NCI-H82 treated with DMSO at 0.1 percent for 48 hours (cell line): ENCODE measurements at regions not wholly inside any gene's neighbourhood (a gene's known extent, or its start where the extent isn't known, plus 50 kb on each side); places are given as distances from the start of the nearest gene placed in this dataset.
"Not testable (repeated sequence)": the region's sequence is repeated elsewhere in the genome, so short reads cannot be mapped to it uniquely, and the experiment has no call there.

Experiments used
- DNase-seq: peaks from one replicate; lab custom pipeline; 2025; ENCODE audit not compliant: unreplicated experiment; lab: John Stamatoyannopoulos, UW

DNA sequence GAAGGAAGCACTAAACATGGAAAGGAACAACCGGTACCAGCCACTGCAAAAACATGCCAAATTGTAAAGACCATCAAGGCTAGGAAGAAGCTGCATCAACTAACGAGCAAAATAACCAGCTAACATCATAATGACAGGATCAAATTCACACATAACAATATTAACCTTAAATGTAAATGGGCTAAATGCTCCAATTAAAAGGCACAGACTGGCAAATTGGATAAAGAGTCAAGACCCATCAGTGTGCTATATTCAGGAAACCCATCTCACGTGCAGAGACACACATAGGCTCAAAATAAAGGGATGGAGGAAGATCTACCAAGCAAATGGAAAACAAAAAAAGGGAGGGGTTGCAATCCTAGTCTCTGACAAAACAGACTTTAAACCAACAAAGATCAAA lies 126.3 kb upstream of the CAV2 start:
- DNase-seq: not testable (repeated sequence)

DNA sequence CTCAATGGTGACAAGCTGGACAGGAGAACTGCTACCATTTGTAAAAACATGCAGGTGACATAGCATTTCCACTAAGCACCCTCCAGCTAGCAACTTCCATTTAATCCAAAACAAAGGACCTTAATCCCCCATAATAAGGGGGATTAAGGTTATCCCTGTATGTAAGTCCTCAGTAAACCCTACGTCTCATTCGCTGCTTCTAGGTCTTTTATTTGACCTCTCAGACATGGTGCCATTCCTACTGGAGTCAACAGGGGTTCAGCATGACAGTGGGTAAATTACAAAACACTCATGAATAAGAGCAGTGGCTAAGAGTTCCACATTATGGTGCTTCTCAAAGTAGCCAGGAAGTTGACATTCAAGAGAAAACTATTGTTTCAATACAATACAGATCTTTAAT lies 121.8 kb upstream of the CAV2 start:
- DNase-seq: peak; percentile 70

DNA sequence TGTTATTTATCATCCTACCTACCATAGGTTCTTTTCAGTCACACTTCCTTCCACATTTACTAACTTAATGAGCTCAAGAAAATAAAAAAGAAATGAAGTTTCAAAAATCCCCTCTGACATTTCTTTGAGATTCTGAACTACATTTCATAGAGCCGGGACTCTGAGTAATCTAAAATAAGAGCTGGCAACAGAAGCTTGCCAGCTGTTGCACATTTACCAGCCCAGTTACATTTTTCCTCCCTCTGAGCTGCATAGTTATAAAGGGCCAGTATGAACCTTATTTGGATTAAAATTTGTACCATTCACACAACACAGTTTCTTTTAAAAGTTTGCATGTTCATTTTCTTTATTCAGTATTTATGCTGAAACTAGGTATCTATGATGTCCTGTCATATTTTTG lies 119.5 kb upstream of the CAV2 start:
- DNase-seq: no peak

DNA sequence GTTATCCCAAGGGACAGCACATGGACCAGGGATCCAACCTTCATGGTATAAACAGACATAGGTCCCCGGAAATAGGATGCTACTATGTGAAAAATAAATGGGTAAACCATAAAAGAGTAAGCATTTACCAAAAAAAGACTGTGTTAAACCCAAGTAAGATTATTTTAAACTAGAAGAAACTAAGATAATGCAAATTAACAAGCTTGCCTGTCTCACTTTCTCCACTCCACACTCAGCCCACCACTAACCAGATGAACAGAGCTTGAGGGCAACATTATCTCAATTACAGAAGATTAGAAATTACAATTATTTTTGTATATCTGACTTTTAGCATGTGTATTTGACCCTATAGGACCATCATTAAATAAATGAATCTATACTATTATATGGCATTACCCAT lies 117.2 kb upstream of the CAV2 start:
- no peak for DNase-seq

GRCh38 chr7:116384936-116385635 lies 114.5 kb upstream of the CAV2 start:
- DNase-seq: no peak

DNA sequence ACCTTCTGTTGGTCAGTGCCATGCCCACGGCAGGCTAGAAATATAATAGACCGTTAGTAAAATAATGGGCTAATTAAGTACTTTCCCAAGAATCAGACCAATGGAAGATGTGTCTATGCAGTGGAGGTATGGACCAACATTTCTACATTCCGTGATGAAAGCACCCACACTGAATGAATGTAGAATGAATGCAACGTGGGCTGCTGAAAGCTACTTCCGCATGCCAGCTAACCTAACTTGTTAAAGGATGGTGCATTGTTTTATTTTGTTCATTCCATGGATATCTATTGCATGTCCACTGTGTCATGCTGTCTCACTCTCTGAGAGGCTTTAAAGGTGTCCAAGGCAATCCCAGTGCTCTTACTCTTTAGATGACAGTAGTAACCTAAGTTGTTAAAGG lies 112.9 kb upstream of the CAV2 start:
- DNase-seq: no peak

DNA sequence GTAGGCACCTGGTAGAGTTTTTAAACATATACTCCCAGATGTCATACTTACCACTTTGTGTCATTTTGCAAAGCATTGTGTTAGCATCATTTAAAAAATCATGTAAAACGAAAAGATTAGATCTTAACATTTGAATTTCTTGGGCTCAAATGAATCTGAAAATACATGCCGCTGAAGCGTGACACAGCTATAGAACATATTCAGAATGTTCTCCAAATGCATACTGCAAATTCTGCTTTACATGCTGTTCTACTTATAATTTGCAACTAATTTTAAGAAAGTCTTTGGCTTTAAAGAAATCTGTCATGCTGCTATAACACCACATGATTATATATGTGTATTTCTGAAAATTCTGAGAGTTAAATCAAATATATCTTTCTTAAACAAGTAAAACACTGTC lies 109.2 kb upstream of the CAV2 start:
- DNase-seq: no peak

- no peak for DNase-seq
These were observed 106.7 kb upstream of the CAV2 start for GRCh38 chr7:116392806-116393205.

DNA sequence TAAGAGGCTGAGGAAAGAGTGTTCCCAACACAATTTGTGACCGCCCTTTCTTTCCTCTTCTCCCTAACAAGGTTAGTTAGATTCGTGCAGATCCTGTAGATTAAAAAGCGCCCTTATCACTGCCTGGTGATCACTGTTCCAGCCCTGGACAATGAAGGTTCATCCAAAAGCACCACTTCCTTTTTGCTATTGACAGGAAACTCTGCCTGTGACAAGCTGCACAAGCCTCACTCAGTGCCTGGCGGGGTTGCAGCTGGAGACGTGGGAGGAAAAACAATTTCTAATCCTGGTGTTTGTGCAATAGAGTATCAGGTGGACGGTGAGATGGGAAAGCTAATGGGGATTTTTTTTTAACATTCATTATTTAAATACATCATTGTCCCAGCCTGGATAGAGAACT lies 105.9 kb upstream of the CAV2 start:
- DNase-seq: no peak

DNA sequence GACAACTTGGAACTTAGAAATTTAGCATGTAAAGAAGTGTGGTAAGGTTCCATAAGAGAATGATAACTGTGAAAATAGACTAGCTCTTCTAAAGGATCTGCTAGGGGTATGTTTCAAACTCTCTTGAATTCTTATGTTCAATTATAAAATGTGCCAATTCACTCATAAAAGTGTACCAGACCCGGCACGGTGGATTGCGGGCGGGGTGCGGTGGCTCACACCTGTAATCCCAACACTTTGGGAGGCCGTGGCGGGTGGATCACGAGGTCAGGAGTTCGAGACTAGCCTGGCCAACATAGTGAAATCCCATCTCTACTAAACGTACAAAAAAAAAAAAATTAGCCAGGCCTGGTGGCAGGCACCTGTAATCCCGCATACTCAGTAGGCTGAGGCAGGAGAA lies 105.4 kb upstream of the CAV2 start:
- no peak for DNase-seq

- no peak for DNase-seq
These were observed 104.3 kb upstream of the CAV2 start for GRCh38 chr7:116395141-116395791.

GRCh38 chr7:116398672-116399071 lies 100.9 kb upstream of the CAV2 start:
- no peak for DNase-seq

DNA sequence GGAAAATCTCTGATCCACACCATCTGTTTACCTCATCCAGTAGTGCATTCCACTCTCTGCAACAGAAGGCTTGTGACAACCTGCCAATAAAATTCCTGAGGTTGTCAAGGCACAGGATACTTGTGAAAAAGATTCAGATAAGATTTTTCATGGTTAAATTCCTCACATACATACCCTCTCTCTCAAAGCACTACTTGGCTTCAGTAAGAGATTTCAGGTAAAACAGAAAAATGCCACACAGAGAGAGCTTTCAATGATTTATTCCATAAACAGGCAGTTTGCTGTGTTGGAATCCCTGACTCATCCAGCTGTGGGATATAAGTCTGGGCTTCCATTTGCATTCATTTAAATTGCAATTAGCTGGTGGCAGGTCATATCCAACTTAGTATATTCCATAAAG lies 99.7 kb upstream of the CAV2 start:
- no peak for DNase-seq

DNA sequence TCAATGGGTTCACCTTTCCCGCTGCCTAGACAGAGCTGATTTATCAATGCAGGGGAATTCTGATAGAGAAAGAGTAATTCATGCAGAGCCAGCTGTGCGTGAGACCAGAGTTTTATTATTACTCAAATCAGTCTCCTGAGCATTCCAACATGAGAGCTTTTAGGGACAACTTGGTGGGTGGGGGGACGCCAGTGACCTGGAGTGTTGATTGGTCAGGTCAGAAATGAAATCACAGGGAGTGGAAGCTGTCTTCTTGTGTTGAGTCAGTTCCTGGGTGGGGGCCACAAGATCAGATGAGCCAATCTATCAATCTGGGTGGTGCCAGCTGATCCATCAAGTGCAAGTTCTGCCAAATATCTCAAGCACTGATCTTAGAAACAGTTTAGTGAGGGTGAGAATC lies 99.0 kb upstream of the CAV2 start:
- no peak for DNase-seq

DNA sequence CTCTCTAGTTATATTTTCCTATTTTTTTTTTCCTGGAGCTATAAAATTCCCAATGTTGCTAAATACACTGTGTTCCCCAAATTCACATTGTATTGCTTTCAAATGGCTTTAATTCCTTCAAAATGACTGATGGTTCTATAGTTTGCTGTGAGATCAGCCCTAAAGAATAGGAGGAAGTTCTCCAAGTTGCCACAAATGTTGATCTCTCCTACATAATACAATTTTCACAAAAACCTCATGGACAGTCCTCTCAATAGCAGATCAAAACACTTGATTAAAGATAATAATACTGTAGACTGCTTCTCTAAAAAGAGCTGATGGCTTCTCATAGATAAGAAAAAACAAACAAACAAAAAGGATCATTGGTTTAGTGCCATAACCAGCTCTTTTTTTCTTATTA lies 97.8 kb upstream of the CAV2 start:
- no peak for DNase-seq

- no peak for DNase-seq
These were observed 96.3 kb upstream of the CAV2 start for GRCh38 chr7:116403265-116403664.

GRCh38 chr7:116404389-116404788 lies 95.1 kb upstream of the CAV2 start:
- DNase-seq: no peak

- no peak for DNase-seq
These were observed 93.7 kb upstream of the CAV2 start for GRCh38 chr7:116405810-116406209.

GRCh38 chr7:116407165-116407564 lies 92.4 kb upstream of the CAV2 start:
- no peak for DNase-seq

- no peak for DNase-seq
These were observed 91.4 kb upstream of the CAV2 start for GRCh38 chr7:116408166-116408565.

- DNase-seq: not testable (repeated sequence)
These were observed 90.6 kb upstream of the CAV2 start for GRCh38 chr7:116408831-116409453.

DNA sequence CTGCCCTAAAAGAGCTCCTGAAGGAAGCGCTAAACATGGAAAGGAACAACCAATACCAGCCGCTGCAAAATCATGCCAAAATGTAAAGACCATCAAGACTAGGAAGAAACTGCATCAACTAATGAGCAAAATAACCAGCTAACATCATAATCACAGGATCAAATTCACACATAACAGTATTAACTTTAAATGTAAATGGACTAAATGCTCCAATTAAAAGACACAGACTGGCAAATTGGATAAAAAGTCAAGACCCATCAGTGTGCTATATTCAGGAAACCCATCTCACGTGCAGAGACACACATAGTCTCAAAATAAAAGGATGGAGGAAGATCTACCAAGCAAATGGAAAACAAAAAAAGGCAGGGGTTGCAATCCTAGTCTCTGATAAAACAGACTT lies 88.8 kb upstream of the CAV2 start:
- not testable (repeated sequence) for DNase-seq
